HG03066 (cell line): ENCODE measurements at regions not wholly inside any gene's neighbourhood (a gene's known extent, or its start where the extent isn't known, plus 50 kb on each side); places are given as distances from the start of the nearest gene placed in this dataset.

ENCODE experiments used
- ATAC-seq: cut with Tn5 transposase; IDR thresholded peaks from one replicate; pipeline ENCODE4 v1.9.1; 2021; ENCODE audit warnings: low read depth; ENCODE audit not compliant: unreplicated experiment

- ATAC-seq: no peak
Measured at GRCh38 chr6:67633058-67633457, 1002.0 kb upstream of the ADGRB3 start.

GRCh38 chr6:67630146-67630545 is 1004.9 kb upstream of the ADGRB3 start:
- no peak for ATAC-seq

GRCh38 chr6:67629258-67629657 is 1005.8 kb upstream of the ADGRB3 start:
- ATAC-seq: no peak

- no peak for ATAC-seq
Measured at GRCh38 chr6:67615796-67616195, 1019.3 kb upstream of the ADGRB3 start.

- no peak for ATAC-seq
Measured at GRCh38 chr6:67608099-67608749, 1026.9 kb upstream of the ADGRB3 start.

- no peak for ATAC-seq
Measured at GRCh38 chr6:67606906-67607828, 1027.9 kb upstream of the ADGRB3 start.

GRCh38 chr6:67594366-67594765 is 1040.7 kb upstream of the ADGRB3 start:
- no peak for ATAC-seq

- ATAC-seq: no peak
Measured at GRCh38 chr6:67593247-67593646, 1041.8 kb upstream of the ADGRB3 start.

- no peak for ATAC-seq
Measured at GRCh38 chr6:67591910-67592309, 1043.2 kb upstream of the ADGRB3 start.

GRCh38 chr6:67567842-67568241 is 1067.2 kb upstream of the ADGRB3 start:
- ATAC-seq: no peak

GRCh38 chr6:67563671-67564070 is 1071.4 kb upstream of the ADGRB3 start:
- no peak for ATAC-seq

GRCh38 chr6:67560068-67560467 is 1075.0 kb upstream of the ADGRB3 start:
- no peak for ATAC-seq

- ATAC-seq: no peak
Measured at GRCh38 chr6:67558985-67559384, 1076.1 kb upstream of the ADGRB3 start.

GRCh38 chr6:67544851-67545452 is 1090.1 kb upstream of the ADGRB3 start:
- ATAC-seq: no peak

GRCh38 chr6:67541586-67541985 is 1093.5 kb upstream of the ADGRB3 start:
- no peak for ATAC-seq

- no peak for ATAC-seq
Measured at GRCh38 chr6:67538032-67538431, 1097.0 kb upstream of the ADGRB3 start.

- ATAC-seq: no peak
Measured at GRCh38 chr6:67535946-67536345, 1099.1 kb upstream of the ADGRB3 start.

- no peak for ATAC-seq
Measured at GRCh38 chr6:67506352-67506751, 1128.7 kb upstream of the ADGRB3 start.

- no peak for ATAC-seq
Measured at GRCh38 chr6:67501755-67502154, 1133.3 kb upstream of the ADGRB3 start.

GRCh38 chr6:67497749-67498148 is 1137.3 kb upstream of the ADGRB3 start:
- no peak for ATAC-seq

- ATAC-seq: no peak
Measured at GRCh38 chr6:67496191-67496590, 1138.9 kb upstream of the ADGRB3 start.
